ENCODE measurements at regions not wholly inside any gene's neighbourhood (a gene's known extent, or its start where the extent isn't known, plus 50 kb on each side); places are given as distances from the start of the nearest gene placed in this dataset.

- no peak for TF ChIP-seq NANOG (IDR thresholded peaks at IDR 0.05; ENCODE audit: insufficient read depth, low read depth, low read length, poor library complexity, severe bottlenecking)
These were observed 543.2 kb upstream of the SGO1 start (continued) for GRCh38 chr3:20729185-20729584.

- Histone ChIP-seq H3K4me3 (ENCODE audit: extremely low read depth in 1 of 4, insufficient read depth in 2 of 4, low read depth in 3 of 4, low read length in 4 of 4) (no peak overlapping the region), H3K4ac (replicated peaks; ENCODE audit: insufficient read length, low read depth, low read length) (no peak overlapping the region)
- TF ChIP-seq TBP (IDR thresholded peaks at IDR 0.05; ENCODE audit: low read depth, low read length) (no peak), GABPA (IDR thresholded peaks at IDR 0.05; ENCODE audit: borderline replicate concordance, insufficient read depth, low read length) (no peak), BRCA1 (IDR thresholded peaks at IDR 0.05; ENCODE audit: low read depth, low read length) (no peak), TAF7 (optimal IDR thresholded peaks at IDR 0.05; ENCODE audit: borderline replicate concordance, low read depth, low read length) (no peak), POLR2A (IDR thresholded peaks at IDR 0.05; ENCODE audit: control extremely low read depth in 1 of 2, low read depth in 2 of 2, low read length in 2 of 2) (no peak), ASH2L (IDR thresholded peaks at IDR 0.05; ENCODE audit: low read length) (no peak), SIX5 (IDR thresholded peaks at IDR 0.05; ENCODE audit: low read depth, low read length) (no peak), TAF1 (IDR thresholded peaks at IDR 0.05; ENCODE audit: low read depth, low read length) (no peak), SRF (IDR thresholded peaks at IDR 0.05; ENCODE audit: low read depth, low read length) (no peak), KDM5A (IDR thresholded peaks at IDR 0.05; ENCODE audit: low read length) (no peak), TCF12 (IDR thresholded peaks at IDR 0.05; ENCODE audit: low read depth, low read length) (no peak), CBX8 (IDR thresholded peaks at IDR 0.05; ENCODE audit: borderline replicate concordance, low read depth, low read length) (no peak)
These were observed 540.8 kb upstream of the SGO1 start for GRCh38 chr3:20726786-20727185.

More at GRCh38 chr3:20726786-20727185, 540.8 kb upstream of the SGO1 start:
- no peak overlapping the region for H3K18ac ChIP-seq (ENCODE audit: extremely low read depth, low read length)
- no peaks in the 10 kb centered on the region for H3K9me3 ChIP-seq (ENCODE audit: insufficient read depth in 2 of 2, low read depth in 1 of 2, low read length in 1 of 2)
- no peak overlapping the region for H4K8ac ChIP-seq (ENCODE audit: extremely low read depth, insufficient read depth, low read length)
- no peak overlapping the region for H3K9ac ChIP-seq (replicated peaks in 1 of 4; ENCODE audit: extremely low read depth in 1 of 4, low read depth in 3 of 4, low read length in 3 of 4)
- H3K56ac ChIP-seq (replicated peaks; ENCODE audit: insufficient read length, low read depth, low read length) = no peak overlapping the region
- no peak overlapping the region for H3K4me2 ChIP-seq (ENCODE audit: insufficient read depth in 1 of 2, low read depth in 2 of 2, low read length in 2 of 2)
- H4K5ac ChIP-seq (ENCODE audit: insufficient read length, low read depth, low read length) = no peak overlapping the region
- no peaks in the 10 kb centered on the region for H3K23me2 ChIP-seq (ENCODE audit: low read depth, low read length)
- H4K91ac ChIP-seq (replicated peaks; ENCODE audit: insufficient read length, low read length) = no peak overlapping the region
- DNase-seq (ENCODE audit: low read depth in 1 of 2, low spot score in 2 of 2) (no peak), FAIRE-seq (no peak)
- no peak overlapping the region for H2BK20ac ChIP-seq (ENCODE audit: low read length)
- H2BK5ac ChIP-seq (ENCODE audit: low read depth, low read length) = no peak overlapping the region
- H3K27me3 ChIP-seq (replicated peaks in 1 of 4; ENCODE audit: control insufficient read depth in 3 of 4, extremely low read depth in 1 of 4, insufficient read depth in 3 of 4, low read length in 3 of 4) = no peaks in the 10 kb centered on the region
- ChIA-PET CTCF (ENCODE audit: partially characterized antibody) (no interaction called here), POLR2A (ENCODE audit: partially characterized antibody) (no interaction called here)
- H3K79me2 ChIP-seq (ENCODE audit: control insufficient read depth in 1 of 2, insufficient read depth in 2 of 2, low read length in 2 of 2) = no peaks in the 10 kb centered on the region
- no peak overlapping the region for H2BK120ac ChIP-seq (replicated peaks; ENCODE audit: low read depth, low read length)
- no peaks in the 10 kb centered on the region for H4K20me1 ChIP-seq (replicated peaks in 1 of 2; ENCODE audit: control insufficient read depth in 1 of 2, insufficient read depth in 2 of 2, low read length in 2 of 2)
- no peak overlapping the region for H2BK15ac ChIP-seq (ENCODE audit: low read length)
- H3K79me1 ChIP-seq (ENCODE audit: low read depth, low read length) = no peaks in the 10 kb centered on the region
- H2BK12ac ChIP-seq (ENCODE audit: low read depth, low read length) = no peak overlapping the region
- H3K23ac ChIP-seq (ENCODE audit: insufficient read length) = no peak overlapping the region
- H3K4me1 ChIP-seq (replicated peaks in 1 of 4; ENCODE audit: control insufficient read depth in 3 of 4, insufficient read depth in 4 of 4, low read length in 3 of 4) = no peaks in the 10 kb centered on the region
- no peak overlapping the region for H3K14ac ChIP-seq (ENCODE audit: insufficient read length)
- no peaks in the 10 kb centered on the region for H3K36me3 ChIP-seq (ENCODE audit: control insufficient read depth in 2 of 4, insufficient read depth in 4 of 4, low read length in 3 of 4)
- 88% methylated on average over 2 of the region's 2 CpGs; no CpG with 5 or more reads in 1 of the 2 experiments for WGBS, 2 experiments (ENCODE audit: extremely low coverage in 1 of 2, insufficient coverage in 1 of 2, insufficient read length in 1 of 2, insufficient replicate concordance in 2 of 2, low coverage in 1 of 2, low lambda C conversion rate in 2 of 2, missing lambda C conversion rate in 1 of 2)
- H2AK5ac ChIP-seq (ENCODE audit: low read depth, low read length) = no peak overlapping the region
- no peak overlapping the region for H2AFZ ChIP-seq (ENCODE audit: low read length)
- H3K27ac ChIP-seq (ENCODE audit: low read depth, low read length) = no peak overlapping the region
